GM13976 (cell line): ENCODE measurements at regions not wholly inside any gene's neighbourhood (a gene's known extent, or its start where the extent isn't known, plus 50 kb on each side); places are given as distances from the start of the nearest gene placed in this dataset.

Source experiments
- DNase-seq: peaks from one replicate; pipeline ENCODE4 v3.0.0; 2012; ENCODE audit warnings: low spot score
- in situ Hi-C: fragments of 300-500 bp; cut with MboI; formaldehyde crosslinking; loops from one replicate; pipeline ENCODE4 v1.12.0; 2022; ENCODE audit warnings: low sequenced_read_pairs, mixed read lengths, inconsistent platforms; ENCODE audit not compliant: unreplicated experiment
- TF ChIP-seq, protein P1 (sequence below): IDR thresholded peaks from 2 replicates; pipeline ENCODE4 v1.5.1; 2012; ENCODE audit warnings: borderline replicate concordance, mild to moderate bottlenecking; ENCODE audit not compliant: insufficient read depth; ENCODE audit errors: extremely low read depth, missing control alignments, control extremely low read depth

- TF ChIP-seq, protein P1, sequence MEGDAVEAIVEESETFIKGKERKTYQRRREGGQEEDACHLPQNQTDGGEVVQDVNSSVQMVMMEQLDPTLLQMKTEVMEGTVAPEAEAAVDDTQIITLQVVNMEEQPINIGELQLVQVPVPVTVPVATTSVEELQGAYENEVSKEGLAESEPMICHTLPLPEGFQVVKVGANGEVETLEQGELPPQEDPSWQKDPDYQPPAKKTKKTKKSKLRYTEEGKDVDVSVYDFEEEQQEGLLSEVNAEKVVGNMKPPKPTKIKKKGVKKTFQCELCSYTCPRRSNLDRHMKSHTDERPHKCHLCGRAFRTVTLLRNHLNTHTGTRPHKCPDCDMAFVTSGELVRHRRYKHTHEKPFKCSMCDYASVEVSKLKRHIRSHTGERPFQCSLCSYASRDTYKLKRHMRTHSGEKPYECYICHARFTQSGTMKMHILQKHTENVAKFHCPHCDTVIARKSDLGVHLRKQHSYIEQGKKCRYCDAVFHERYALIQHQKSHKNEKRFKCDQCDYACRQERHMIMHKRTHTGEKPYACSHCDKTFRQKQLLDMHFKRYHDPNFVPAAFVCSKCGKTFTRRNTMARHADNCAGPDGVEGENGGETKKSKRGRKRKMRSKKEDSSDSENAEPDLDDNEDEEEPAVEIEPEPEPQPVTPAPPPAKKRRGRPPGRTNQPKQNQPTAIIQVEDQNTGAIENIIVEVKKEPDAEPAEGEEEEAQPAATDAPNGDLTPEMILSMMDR, result no peak
- in situ Hi-C loops, result no loop called here
Observed at GRCh38 chr5:96128204-96128864, 166.7 kb upstream of the ELL2 start.

DNA sequence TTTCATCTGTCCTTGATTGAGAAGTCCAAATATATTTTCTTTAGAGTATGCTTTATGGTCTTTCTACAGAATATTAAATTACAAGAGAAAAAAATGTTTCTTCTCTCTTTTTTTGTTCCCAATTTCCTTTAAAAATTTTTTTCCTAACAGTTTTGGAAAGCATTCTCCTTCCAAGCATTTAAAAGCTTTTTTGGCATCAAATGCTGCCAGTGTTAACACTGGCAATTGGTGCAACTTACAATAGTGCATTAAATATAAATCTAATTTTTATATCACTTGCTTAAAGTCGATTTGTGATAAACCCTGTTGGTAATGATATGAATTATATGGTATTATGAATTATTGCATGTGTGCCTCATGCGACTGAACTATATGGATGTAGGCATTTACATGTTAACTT, 165.9 kb upstream of the ELL2 start:
- TF ChIP-seq, protein P1, result no peak
- in situ Hi-C loops, result no loop called here
- DNase-seq, result no peak

More at GRCh38 chr5:96128204-96128864, 166.7 kb upstream of the ELL2 start:
- no peak for DNase-seq

DNA sequence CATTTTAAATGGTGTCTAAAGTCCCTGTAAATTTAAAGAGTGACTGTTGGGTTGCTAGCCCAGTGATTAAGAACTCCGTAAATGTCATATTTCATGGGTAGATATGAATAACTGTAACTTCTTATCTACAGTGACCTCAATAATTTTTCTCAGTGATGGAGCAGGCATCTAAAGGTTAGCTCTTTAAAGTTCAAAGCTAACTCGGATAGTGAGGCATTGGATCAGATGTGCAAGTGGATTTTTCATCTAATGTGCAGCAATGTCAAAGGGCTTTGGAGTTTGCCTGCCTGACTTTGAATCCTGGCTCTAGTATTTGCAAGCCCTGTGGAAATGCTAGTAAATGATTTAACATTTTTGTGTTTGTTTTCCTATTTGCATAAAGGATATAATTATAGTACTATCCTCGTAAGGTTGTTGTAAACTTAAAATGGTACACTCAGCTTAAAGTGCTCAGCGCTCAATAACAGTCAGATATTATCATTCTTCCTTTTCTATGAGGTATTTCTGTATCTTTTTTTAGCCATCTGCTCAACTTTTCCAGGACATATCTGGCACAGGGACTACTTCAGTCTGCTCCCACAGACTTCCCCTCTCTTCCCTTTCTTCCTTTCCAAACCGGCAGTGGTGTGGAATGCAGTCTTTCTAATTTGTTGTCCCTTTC, 163.7 kb upstream of the ELL2 start:
- in situ Hi-C loops, result no loop called here
- TF ChIP-seq, protein P1, result no peak
- no peak for DNase-seq

- TF ChIP-seq, protein P1, result no peak
- in situ Hi-C loops, result no loop called here
Observed at GRCh38 chr5:96124589-96124988, 162.9 kb upstream of the ELL2 start.

GRCh38 chr5:96123418-96123817, 161.8 kb upstream of the ELL2 start:
- DNase-seq, result no peak
- in situ Hi-C loops, result no loop called here
- TF ChIP-seq, protein P1, result no peak

More at GRCh38 chr5:96124589-96124988, 162.9 kb upstream of the ELL2 start:
- DNase-seq, result no peak

DNA sequence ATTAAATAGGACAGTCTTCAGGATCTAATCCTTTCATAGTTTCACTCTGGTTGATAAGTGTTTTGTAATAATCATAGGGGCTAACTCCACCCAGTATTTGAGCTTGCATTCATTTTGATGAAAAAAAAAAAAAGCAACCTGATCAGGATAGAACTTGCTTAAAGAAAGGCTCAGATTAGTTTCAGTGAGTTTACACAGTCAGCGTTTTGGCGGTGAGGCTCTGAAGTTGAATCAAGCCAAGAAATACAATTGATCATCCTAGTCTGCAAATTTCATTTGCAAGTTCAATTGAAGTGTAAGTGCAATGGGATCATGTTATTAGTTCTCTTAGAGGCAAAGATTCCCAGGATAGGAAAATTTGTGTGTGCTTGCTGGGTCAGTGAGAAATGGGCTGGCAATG, 159.7 kb upstream of the ELL2 start:
- in situ Hi-C loops, result no loop called here
- no peak for DNase-seq
- TF ChIP-seq, protein P1, result no peak
